ENCODE measurements at regions not wholly inside any gene's neighbourhood (a gene's known extent, or its start where the extent isn't known, plus 50 kb on each side); places are given as distances from the start of the nearest gene placed in this dataset.

- TF ChIP-seq, protein P1, sequence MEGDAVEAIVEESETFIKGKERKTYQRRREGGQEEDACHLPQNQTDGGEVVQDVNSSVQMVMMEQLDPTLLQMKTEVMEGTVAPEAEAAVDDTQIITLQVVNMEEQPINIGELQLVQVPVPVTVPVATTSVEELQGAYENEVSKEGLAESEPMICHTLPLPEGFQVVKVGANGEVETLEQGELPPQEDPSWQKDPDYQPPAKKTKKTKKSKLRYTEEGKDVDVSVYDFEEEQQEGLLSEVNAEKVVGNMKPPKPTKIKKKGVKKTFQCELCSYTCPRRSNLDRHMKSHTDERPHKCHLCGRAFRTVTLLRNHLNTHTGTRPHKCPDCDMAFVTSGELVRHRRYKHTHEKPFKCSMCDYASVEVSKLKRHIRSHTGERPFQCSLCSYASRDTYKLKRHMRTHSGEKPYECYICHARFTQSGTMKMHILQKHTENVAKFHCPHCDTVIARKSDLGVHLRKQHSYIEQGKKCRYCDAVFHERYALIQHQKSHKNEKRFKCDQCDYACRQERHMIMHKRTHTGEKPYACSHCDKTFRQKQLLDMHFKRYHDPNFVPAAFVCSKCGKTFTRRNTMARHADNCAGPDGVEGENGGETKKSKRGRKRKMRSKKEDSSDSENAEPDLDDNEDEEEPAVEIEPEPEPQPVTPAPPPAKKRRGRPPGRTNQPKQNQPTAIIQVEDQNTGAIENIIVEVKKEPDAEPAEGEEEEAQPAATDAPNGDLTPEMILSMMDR (IDR thresholded peaks at IDR 0.05) = no peak
- Histone ChIP-seq H3K27ac (peak overlapping the region; percentile 28 to 50), H3K36me3 (no peaks in the 10 kb centered on the region), H3K4me3 (no peak overlapping the region), H3K4me1 (peaks cover 0 to 3% of the 10 kb centered on the region in 2 donors), H3K9me3 (no peaks in the 10 kb centered on the region), H3K27me3 (no peaks in the 10 kb centered on the region)
- intact Hi-C loops (cut with DNase I) = loop anchor here (10.0 kb wide), 1 partner anchor 150 kb away; no protein-coding TSS in a partner anchor
- DNase-seq (ENCODE audit: low spot score in 2 of 2) = no peak
Measured at GRCh38 chr1:68974447-68974846, 477.6 kb upstream of the DEPDC1 start.

- Histone ChIP-seq H3K9me3 (no peaks in the 10 kb centered on the region), H3K27ac (peak overlapping the region in 1 of 2 donors; percentile 50), H3K4me1 (peaks cover 0 to 3% of the 10 kb centered on the region in 2 donors), H3K27me3 (no peaks in the 10 kb centered on the region), H3K4me3 (no peak overlapping the region), H3K36me3 (no peaks in the 10 kb centered on the region)
- intact Hi-C loops (cut with DNase I) = loop anchor here (10.0 kb wide), 1 partner anchor 149 kb away; no protein-coding TSS in a partner anchor
- DNase-seq (ENCODE audit: low spot score in 2 of 2) = no peak
- TF ChIP-seq, protein P1 (IDR thresholded peaks at IDR 0.05) = no peak
Measured at GRCh38 chr1:68975212-68975933, 478.5 kb upstream of the DEPDC1 start.

GRCh38 chr1:68976916-68977610 lies 480.2 kb upstream of the DEPDC1 start:
- no peak for DNase-seq (ENCODE audit: low spot score in 2 of 2)
- Histone ChIP-seq H3K27me3 (no peaks in the 10 kb centered on the region), H3K27ac (no peak overlapping the region), H3K9me3 (no peaks in the 10 kb centered on the region), H3K4me1 (peaks cover 0 to 3% of the 10 kb centered on the region in 2 donors), H3K4me3 (no peak overlapping the region), H3K36me3 (no peaks in the 10 kb centered on the region)
- TF ChIP-seq, protein P1 (IDR thresholded peaks at IDR 0.05) = no peak
- intact Hi-C loops (cut with DNase I) = loop anchor here (10.0 kb wide), 1 partner anchor 148 kb away; no protein-coding TSS in a partner anchor

- intact Hi-C loops (cut with DNase I) = loop anchor here (10.0 kb wide), 1 partner anchor 145 kb away; no protein-coding TSS in a partner anchor
- Histone ChIP-seq H3K4me1 (peaks cover 0 to 3% of the 10 kb centered on the region in 2 donors), H3K27ac (no peak overlapping the region), H3K4me3 (no peak overlapping the region), H3K27me3 (no peaks in the 10 kb centered on the region), H3K9me3 (no peaks in the 10 kb centered on the region), H3K36me3 (no peaks in the 10 kb centered on the region)
- TF ChIP-seq, protein P1 (IDR thresholded peaks at IDR 0.05) = no peak
- DNase-seq (ENCODE audit: low spot score in 2 of 2) = no peak
Measured at GRCh38 chr1:68979891-68980290, 483.0 kb upstream of the DEPDC1 start.

DNA sequence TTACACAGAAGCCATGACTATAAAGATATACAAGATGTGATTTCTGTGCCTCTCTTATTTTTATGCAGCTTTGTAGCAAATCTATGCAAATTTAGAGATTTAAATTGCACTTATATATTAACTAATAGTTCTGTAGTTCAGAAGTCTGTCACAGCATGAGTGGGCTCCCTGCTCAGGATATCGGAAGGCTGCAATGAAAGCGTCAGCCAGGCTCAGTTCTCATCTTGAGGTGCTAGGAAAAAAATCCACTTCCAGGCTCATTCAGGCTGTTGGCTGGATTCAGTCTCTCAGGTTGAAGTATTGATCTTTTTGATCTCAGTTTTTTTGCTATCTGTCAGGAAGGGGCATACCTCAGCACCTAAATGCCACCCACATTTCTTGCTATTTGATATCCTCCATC lies 487.4 kb upstream of the DEPDC1 start:
- intact Hi-C loops (cut with DNase I) = no loop called here
- no peaks in the 10 kb centered on the region for H3K36me3 ChIP-seq
- H3K9me3 ChIP-seq = no peaks in the 10 kb centered on the region
- DNase-seq (ENCODE audit: low spot score in 2 of 2) = no peak
- TF ChIP-seq, protein P1 (IDR thresholded peaks at IDR 0.05) = no peak
- H3K4me1 ChIP-seq = no peaks in the 10 kb centered on the region
- no peaks in the 10 kb centered on the region for H3K27me3 ChIP-seq
- H3K27ac ChIP-seq = no peak overlapping the region
- H3K4me3 ChIP-seq = no peak overlapping the region

Data from ascending aorta (tissue), 2 donors.